Astrocyte of the cerebellum (primary cell): ENCODE measurements at regions not wholly inside any gene's neighbourhood (a gene's known extent, or its start where the extent isn't known, plus 50 kb on each side); places are given as distances from the start of the nearest gene placed in this dataset.

Experiments
- DNase-seq: peaks from one replicate; pipeline ENCODE4 v3.0.0-alpha.2; 2011; ENCODE audit warnings: low read depth
- H3K4me3 ChIP-seq: 2 replicates; pipeline ENCODE4 v1.5.1; 2011; ENCODE audit warnings: mild to moderate bottlenecking, low read depth, low read length, moderate library complexity
- CTCF ChIP-seq: IDR thresholded peaks from 2 replicates; pipeline ENCODE4 v1.5.1; 2012; ENCODE audit warnings: low read length, low read depth, moderate library complexity, mild to moderate bottlenecking; ENCODE audit errors: missing control alignments
- in situ Hi-C: cut with HindIII; loops from 2 replicates; pipeline ENCODE4 v1.10.0; 2017; ENCODE audit warnings: low sequenced_read_pairs

GRCh38 chr5:9877488-9877887, 247.3 kb upstream of the TAS2R1 start:
- DNase-seq, result no peak
- in situ Hi-C loops, result no loop called here
- TF ChIP-seq CTCF, result no peak
- no peak overlapping the region for H3K4me3 ChIP-seq

DNA sequence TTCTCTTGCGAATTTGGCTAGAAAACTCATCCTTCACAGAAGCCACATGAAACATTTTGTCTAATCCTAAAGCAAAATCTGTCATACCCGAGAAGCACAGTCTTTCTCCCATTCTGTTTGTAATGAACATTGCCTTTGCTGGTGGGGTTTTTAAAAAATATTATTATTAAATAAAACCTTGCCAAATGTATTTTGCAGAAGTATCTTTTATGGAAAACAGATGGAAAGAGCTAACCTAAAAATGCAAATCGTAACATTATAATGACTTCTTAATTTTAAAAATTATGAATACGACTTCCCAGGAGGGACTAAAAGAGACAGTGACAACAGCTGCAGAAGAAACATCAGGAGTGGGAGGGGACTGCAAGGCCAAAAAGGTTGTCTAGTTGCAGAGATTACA, 246.3 kb upstream of the TAS2R1 start:
- no peak for TF ChIP-seq CTCF
- in situ Hi-C loops, result no loop called here
- no peak for DNase-seq
- H3K4me3 ChIP-seq, result no peak overlapping the region

DNA sequence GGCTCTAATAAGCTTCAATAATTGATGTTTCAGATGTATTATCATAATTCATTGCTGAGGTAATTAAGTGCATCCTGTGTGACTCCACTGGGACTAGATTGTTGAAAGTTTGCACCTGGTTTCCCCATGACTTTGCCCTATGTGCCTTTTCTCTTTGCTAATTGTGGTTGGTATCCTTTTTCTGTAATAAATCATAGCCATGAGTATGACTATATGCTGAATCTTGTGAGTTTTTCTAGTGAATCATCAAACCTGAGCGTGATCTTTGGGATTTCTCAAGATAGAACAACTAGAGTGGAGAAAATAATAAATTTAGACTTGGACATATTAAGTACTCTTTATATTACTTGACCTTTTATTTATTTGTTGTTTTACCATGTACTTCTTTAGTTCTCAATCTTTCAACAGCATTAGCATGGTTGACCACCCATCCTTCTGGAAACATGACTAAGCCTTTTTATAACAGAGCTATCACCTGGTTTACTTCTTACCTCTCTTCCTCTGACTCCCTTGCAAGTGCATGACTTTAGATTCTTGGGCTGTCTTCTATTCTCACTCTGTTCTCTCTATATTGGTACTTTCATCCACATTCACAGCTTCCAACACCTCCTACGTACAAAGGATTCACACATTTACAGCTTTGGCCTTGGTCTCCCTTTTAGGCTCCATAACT, 239.6 kb upstream of the TAS2R1 start:
- in situ Hi-C loops, result no loop called here
- DNase-seq, result peak; percentile 34
- H3K4me3 ChIP-seq, result no peak overlapping the region
- no peak for TF ChIP-seq CTCF

DNA sequence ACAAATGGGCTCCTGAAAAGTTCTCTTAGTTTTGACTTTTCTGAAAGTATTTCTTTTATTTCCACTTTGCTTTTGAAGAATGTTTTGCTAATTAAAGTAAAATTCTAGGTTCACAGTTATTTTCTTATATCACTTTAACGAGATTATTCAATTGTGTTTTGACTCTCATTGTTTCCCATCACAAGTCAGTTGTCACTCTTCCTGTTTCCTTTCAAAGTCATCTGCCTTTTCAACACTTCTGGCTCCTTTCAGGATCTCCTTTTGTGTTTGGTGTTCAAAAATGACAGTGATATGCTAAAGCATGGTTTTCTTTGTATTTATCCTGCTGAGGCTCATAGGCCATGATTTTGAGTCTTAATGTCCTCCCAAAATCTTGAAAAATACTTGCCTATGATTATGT, 235.4 kb upstream of the TAS2R1 start:
- DNase-seq, result no peak
- no peak for TF ChIP-seq CTCF
- in situ Hi-C loops, result no loop called here

GRCh38 chr5:9864791-9865190, 234.6 kb upstream of the TAS2R1 start:
- no peak overlapping the region for H3K4me3 ChIP-seq
- in situ Hi-C loops, result no loop called here
- TF ChIP-seq CTCF, result no peak
- DNase-seq, result no peak

More for the DNA sequence above, 235.4 kb upstream of the TAS2R1 start:
- H3K4me3 ChIP-seq, result no peak overlapping the region

DNA sequence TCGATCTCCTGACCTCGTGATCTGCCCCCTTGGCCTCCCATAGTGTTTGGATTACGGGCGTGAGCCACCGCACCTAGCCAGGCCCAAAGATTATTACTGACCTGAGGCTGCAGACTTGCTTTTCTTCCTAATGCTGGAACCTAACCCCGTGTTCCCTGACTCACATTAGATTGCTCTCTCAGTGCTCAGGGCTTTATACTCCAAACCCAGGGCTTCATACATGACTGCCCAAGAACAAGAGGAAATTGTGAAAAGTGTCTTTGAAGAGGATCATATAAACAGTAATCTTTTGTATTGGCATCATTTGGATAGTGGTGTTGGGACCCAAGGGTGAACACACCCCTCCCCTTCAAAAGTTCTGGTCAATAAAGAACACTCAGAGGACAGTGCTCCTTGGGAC, 233.3 kb upstream of the TAS2R1 start:
- TF ChIP-seq CTCF, result no peak
- DNase-seq, result no peak
- no peak overlapping the region for H3K4me3 ChIP-seq
- in situ Hi-C loops, result no loop called here

DNA sequence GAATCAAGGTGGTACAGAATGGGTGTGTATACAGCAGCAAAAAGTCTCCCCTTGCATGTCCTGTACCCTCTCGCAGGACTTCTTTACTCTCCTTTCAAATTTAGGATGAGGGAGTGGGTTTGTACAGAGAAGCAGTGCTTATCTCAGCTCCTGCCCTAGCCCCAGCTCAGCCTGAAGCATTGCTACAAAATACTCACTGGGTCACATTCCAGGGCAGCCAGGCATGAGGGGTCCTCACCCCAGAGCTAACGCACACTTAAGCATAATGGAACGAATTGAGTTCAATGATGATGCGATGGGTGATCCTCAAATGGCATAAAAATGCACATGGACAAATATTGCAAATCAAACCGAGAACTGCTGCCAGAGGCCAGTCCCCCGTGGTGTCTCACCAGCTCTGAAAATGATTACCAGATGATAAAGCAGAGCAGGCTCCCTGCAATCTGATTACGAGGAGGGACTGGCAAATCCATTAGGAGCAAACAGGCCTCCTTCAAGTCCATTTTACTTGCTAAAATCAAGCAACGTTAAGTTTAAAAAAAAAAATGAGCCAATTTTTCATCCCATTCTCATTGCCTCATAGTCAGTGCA, 231.6 kb upstream of the TAS2R1 start:
- no peak for TF ChIP-seq CTCF
- in situ Hi-C loops, result no loop called here
- H3K4me3 ChIP-seq, result no peak overlapping the region
- no peak for DNase-seq
